ENCODE measurements at regions not wholly inside any gene's neighbourhood (a gene's known extent, or its start where the extent isn't known, plus 50 kb on each side); places are given as distances from the start of the nearest gene placed in this dataset.

DNA sequence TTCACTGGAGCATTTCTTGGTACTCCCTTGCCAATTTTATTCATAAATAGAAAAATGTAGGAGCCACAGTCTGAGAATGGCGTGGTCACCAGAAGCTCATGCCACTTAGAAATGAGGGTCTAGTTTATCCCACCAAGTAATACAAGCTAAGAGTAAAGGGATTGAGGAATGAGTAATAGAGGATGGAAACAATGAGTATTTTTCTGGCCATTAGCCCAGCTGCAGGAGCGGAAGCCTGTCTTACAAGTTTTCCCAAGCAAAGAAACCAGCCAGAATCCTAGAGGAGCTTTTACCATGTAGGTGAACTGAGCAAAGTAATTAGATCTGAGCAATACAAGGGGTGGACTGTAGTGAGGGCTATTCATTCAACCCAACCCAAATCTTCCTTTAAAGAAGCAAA, 160.7 kb upstream of the NPY2R start:
- TF ChIP-seq CTCF (conservative IDR thresholded peaks at IDR 0.05) (no peak), ZFX (IDR thresholded peaks at IDR 0.05) (no peak)
